ENCODE measurements at regions not wholly inside any gene's neighbourhood (a gene's known extent, or its start where the extent isn't known, plus 50 kb on each side); places are given as distances from the start of the nearest gene placed in this dataset.
"Not testable (repeated sequence)": the region's sequence is repeated elsewhere in the genome, so short reads cannot be mapped to it uniquely, and the experiment has no call there.

- dilution Hi-C loops (cut with MboI; ENCODE audit: extremely low pct_ligation_motif_present, low sequenced_read_pairs): no loop called here
- H3K36me3 ChIP-seq (ENCODE audit: control insufficient read depth in 2 of 2, extremely low read depth in 1 of 2, insufficient read depth in 2 of 2, low read length in 2 of 2): no peaks in the 10 kb centered on the region
- DNase-seq (ENCODE audit: low read depth, low spot score): no peak
- no peaks in the 10 kb centered on the region for H3K27me3 ChIP-seq (ENCODE audit: control insufficient read depth, extremely low read depth, insufficient read depth, low read length)
- no peak overlapping the region for H2AFZ ChIP-seq (ENCODE audit: control insufficient read depth, low read length)
- H3K4me3 ChIP-seq (ENCODE audit: control insufficient read depth in 2 of 3, extremely low read depth in 1 of 3, insufficient read depth in 2 of 3, low read depth in 1 of 3, low read length in 3 of 3): no peak overlapping the region
- no peaks in the 10 kb centered on the region for H3K9me3 ChIP-seq (ENCODE audit: control insufficient read depth, low read depth, low read length)
- no peak for FAIRE-seq
- no peaks in the 10 kb centered on the region for H3K79me2 ChIP-seq (ENCODE audit: control insufficient read depth, insufficient read depth, low read length)
- TF ChIP-seq EZH2 (IDR thresholded peaks at IDR 0.05; ENCODE audit: low read length): no peak
- no peak overlapping the region for H3K27ac ChIP-seq (ENCODE audit: control insufficient read depth, insufficient read depth, low read length)
- H3K9me1 ChIP-seq (ENCODE audit: control insufficient read depth, extremely low read depth, insufficient read depth, low read length): no peaks in the 10 kb centered on the region
- H3K4me2 ChIP-seq (ENCODE audit: control insufficient read depth, extremely low read depth, insufficient read depth, low read depth, low read length): no peak overlapping the region
- H3K9ac ChIP-seq (ENCODE audit: control insufficient read depth, extremely low read depth, insufficient read depth, low read length): no peak overlapping the region
- no peaks in the 10 kb centered on the region for H3K4me1 ChIP-seq (ENCODE audit: control insufficient read depth, extremely low read depth, insufficient read depth, low read length)
- H4K20me1 ChIP-seq (ENCODE audit: control insufficient read depth, extremely low read depth, insufficient read depth, low read length): no peaks in the 10 kb centered on the region
Measured at GRCh38 chr2:198517976-198518375, 713.6 kb downstream of the PLCL1 start.

GRCh38 chr2:198508610-198509009, 704.2 kb downstream of the PLCL1 start:
- H3K27me3 ChIP-seq (ENCODE audit: control insufficient read depth, extremely low read depth, insufficient read depth, low read length); DNase-seq (ENCODE audit: low read depth, low spot score); dilution Hi-C loops (cut with MboI; ENCODE audit: extremely low pct_ligation_motif_present, low sequenced_read_pairs); H3K9me1 ChIP-seq (ENCODE audit: control insufficient read depth, extremely low read depth, insufficient read depth, low read length); H3K9me3 ChIP-seq (ENCODE audit: control insufficient read depth, low read depth, low read length); H3K27ac ChIP-seq (ENCODE audit: control insufficient read depth, insufficient read depth, low read length); H3K4me2 ChIP-seq (ENCODE audit: control insufficient read depth, extremely low read depth, insufficient read depth, low read depth, low read length); FAIRE-seq; H3K4me1 ChIP-seq (ENCODE audit: control insufficient read depth, extremely low read depth, insufficient read depth, low read length); H3K9ac ChIP-seq (ENCODE audit: control insufficient read depth, extremely low read depth, insufficient read depth, low read length); H3K4me3 ChIP-seq (ENCODE audit: control insufficient read depth in 2 of 3, extremely low read depth in 1 of 3, insufficient read depth in 2 of 3, low read depth in 1 of 3, low read length in 3 of 3); H4K20me1 ChIP-seq (ENCODE audit: control insufficient read depth, extremely low read depth, insufficient read depth, low read length); H2AFZ ChIP-seq (ENCODE audit: control insufficient read depth, low read length); H3K79me2 ChIP-seq (ENCODE audit: control insufficient read depth, insufficient read depth, low read length); H3K36me3 ChIP-seq (ENCODE audit: control insufficient read depth in 2 of 2, extremely low read depth in 1 of 2, insufficient read depth in 2 of 2, low read length in 2 of 2): not testable (repeated sequence)

- no peaks in the 10 kb centered on the region for H3K9me1 ChIP-seq (ENCODE audit: control insufficient read depth, extremely low read depth, insufficient read depth, low read length)
- DNase-seq (ENCODE audit: low read depth, low spot score): no peak
- H3K36me3 ChIP-seq (ENCODE audit: control insufficient read depth in 2 of 2, extremely low read depth in 1 of 2, insufficient read depth in 2 of 2, low read length in 2 of 2): no peaks in the 10 kb centered on the region
- H3K27me3 ChIP-seq (ENCODE audit: control insufficient read depth, extremely low read depth, insufficient read depth, low read length): no peaks in the 10 kb centered on the region
- no peak overlapping the region for H3K4me2 ChIP-seq (ENCODE audit: control insufficient read depth, extremely low read depth, insufficient read depth, low read depth, low read length)
- FAIRE-seq: no peak
- H4K20me1 ChIP-seq (ENCODE audit: control insufficient read depth, extremely low read depth, insufficient read depth, low read length): no peaks in the 10 kb centered on the region
- dilution Hi-C loops (cut with MboI; ENCODE audit: extremely low pct_ligation_motif_present, low sequenced_read_pairs): no loop called here
- no peak overlapping the region for H3K27ac ChIP-seq (ENCODE audit: control insufficient read depth, insufficient read depth, low read length)
- H3K9ac ChIP-seq (ENCODE audit: control insufficient read depth, extremely low read depth, insufficient read depth, low read length): no peak overlapping the region
- H3K9me3 ChIP-seq (ENCODE audit: control insufficient read depth, low read depth, low read length): no peaks in the 10 kb centered on the region
- H3K4me3 ChIP-seq (ENCODE audit: control insufficient read depth in 2 of 3, extremely low read depth in 1 of 3, insufficient read depth in 2 of 3, low read depth in 1 of 3, low read length in 3 of 3): no peak overlapping the region
- no peaks in the 10 kb centered on the region for H3K4me1 ChIP-seq (ENCODE audit: control insufficient read depth, extremely low read depth, insufficient read depth, low read length)
- no peaks in the 10 kb centered on the region for H3K79me2 ChIP-seq (ENCODE audit: control insufficient read depth, insufficient read depth, low read length)
- H2AFZ ChIP-seq (ENCODE audit: control insufficient read depth, low read length): no peak overlapping the region
- TF ChIP-seq EZH2 (IDR thresholded peaks at IDR 0.05; ENCODE audit: low read length) (no peak), CTCF (optimal IDR thresholded peaks at IDR 0.05 in 1 of 3, IDR thresholded peaks at IDR 0.05 in 1 of 3, conservative IDR thresholded peaks at IDR 0.05 in 1 of 3; ENCODE audit: extremely low read depth in 1 of 3, insufficient read depth in 2 of 3, low read length in 3 of 3) (no peak)
Measured at GRCh38 chr2:198499539-198499938, 695.1 kb downstream of the PLCL1 start.

Data from keratinocyte (primary cell).